Stimulated activated memory B cell treated with anti-CD40 and anti-IgM and Interleukin-4, amounts not matched to agents 10 μg/mL and 1 μg/mL and 100 μg/mL, for 72 hours (primary cell): ENCODE measurements at regions not wholly inside any gene's neighbourhood (a gene's known extent, or its start where the extent isn't known, plus 50 kb on each side); places are given as distances from the start of the nearest gene placed in this dataset.

Source experiments
- ATAC-seq: fragments of 150-1000 bp; cut with Tn5 transposase; 2 replicates; pipeline ENCODE4 v1.10.0; 2021
- H3K27ac Mint-ChIP-seq: one replicate; pipeline ENCODE4 v1.8.0; 2022; ENCODE audit warnings: mild to moderate bottlenecking, mixed read lengths
- H3K27me3 Mint-ChIP-seq: one replicate; pipeline ENCODE4 v1.8.0; 2022; ENCODE audit warnings: mixed read lengths
- H3K36me3 Mint-ChIP-seq: one replicate; pipeline ENCODE4 v1.8.0; 2022; ENCODE audit warnings: mixed read lengths
- H3K4me1 Mint-ChIP-seq: one replicate; pipeline ENCODE4 v1.8.0; 2022; ENCODE audit warnings: mixed read lengths
- H3K4me3 Mint-ChIP-seq: one replicate; pipeline ENCODE4 v1.8.0; 2022; ENCODE audit warnings: mild to moderate bottlenecking, moderate library complexity, mixed read lengths
- H3K9me3 Mint-ChIP-seq: one replicate; pipeline ENCODE4 v1.8.0; 2022; ENCODE audit warnings: mixed read lengths

- H3K4me1 Mint-ChIP-seq = no peaks in the 10 kb centered on the region
- H3K4me3 Mint-ChIP-seq = no peak overlapping the region
- H3K36me3 Mint-ChIP-seq = no peaks in the 10 kb centered on the region
- H3K27ac Mint-ChIP-seq = no peak overlapping the region
- no peak for ATAC-seq
- H3K9me3 Mint-ChIP-seq = no peaks in the 10 kb centered on the region
- H3K27me3 Mint-ChIP-seq = peaks cover 29% of the 10 kb centered on the region
Observed at GRCh38 chr4:140296335-140297220, 76.9 kb upstream of the SCOC start.

GRCh38 chr4:140293979-140294378 is 79.5 kb upstream of the SCOC start:
- H3K36me3 Mint-ChIP-seq = no peaks in the 10 kb centered on the region

GRCh38 chr4:140291259-140291658 is 82.2 kb upstream of the SCOC start:
- Mint-ChIP-seq H3K4me3 (no peak overlapping the region), H3K9me3 (no peaks in the 10 kb centered on the region), H3K36me3 (no peaks in the 10 kb centered on the region), H3K4me1 (no peaks in the 10 kb centered on the region), H3K27ac (no peak overlapping the region), H3K27me3 (peaks cover 12% of the 10 kb centered on the region)
- ATAC-seq = no peak

More at GRCh38 chr4:140293979-140294378, 79.5 kb upstream of the SCOC start:
- no peak overlapping the region for H3K4me3 Mint-ChIP-seq
- no peak overlapping the region for H3K27ac Mint-ChIP-seq
- H3K9me3 Mint-ChIP-seq = no peaks in the 10 kb centered on the region
- H3K4me1 Mint-ChIP-seq = no peaks in the 10 kb centered on the region
- peaks cover 29% of the 10 kb centered on the region for H3K27me3 Mint-ChIP-seq
- no peak for ATAC-seq

- no peak for ATAC-seq
- no peak overlapping the region for H3K4me3 Mint-ChIP-seq
- no peak overlapping the region for H3K27ac Mint-ChIP-seq
- H3K4me1 Mint-ChIP-seq = no peaks in the 10 kb centered on the region
- no peaks in the 10 kb centered on the region for H3K9me3 Mint-ChIP-seq
- H3K36me3 Mint-ChIP-seq = no peaks in the 10 kb centered on the region
- no peaks in the 10 kb centered on the region for H3K27me3 Mint-ChIP-seq
Observed at GRCh38 chr4:140289486-140289885, 84.0 kb upstream of the SCOC start.

- Mint-ChIP-seq H3K27ac (no peak overlapping the region), H3K9me3 (no peaks in the 10 kb centered on the region), H3K4me1 (no peaks in the 10 kb centered on the region), H3K36me3 (no peaks in the 10 kb centered on the region), H3K27me3 (peaks cover 9% of the 10 kb centered on the region), H3K4me3 (no peak overlapping the region)
- ATAC-seq = no peak
Observed at GRCh38 chr4:140286456-140286855, 87.0 kb upstream of the SCOC start.

- H3K4me3 Mint-ChIP-seq = no peak overlapping the region
Observed at GRCh38 chr4:140284456-140284855, 89.0 kb upstream of the SCOC start.

GRCh38 chr4:140281828-140282552 is 91.5 kb upstream of the SCOC start:
- H3K36me3 Mint-ChIP-seq = no peaks in the 10 kb centered on the region
- no peak overlapping the region for H3K27ac Mint-ChIP-seq
- peaks cover 6% of the 10 kb centered on the region for H3K9me3 Mint-ChIP-seq
- ATAC-seq = no peak
- H3K4me3 Mint-ChIP-seq = no peak overlapping the region
- peaks cover 35% of the 10 kb centered on the region for H3K27me3 Mint-ChIP-seq
- H3K4me1 Mint-ChIP-seq = no peaks in the 10 kb centered on the region

More at GRCh38 chr4:140284456-140284855, 89.0 kb upstream of the SCOC start:
- no peak for ATAC-seq
- no peak overlapping the region for H3K27ac Mint-ChIP-seq
- H3K36me3 Mint-ChIP-seq = no peaks in the 10 kb centered on the region
- no peaks in the 10 kb centered on the region for H3K9me3 Mint-ChIP-seq
- H3K4me1 Mint-ChIP-seq = no peaks in the 10 kb centered on the region
- H3K27me3 Mint-ChIP-seq = peaks cover 22% of the 10 kb centered on the region

GRCh38 chr4:140277576-140277975 is 95.9 kb upstream of the SCOC start:
- Mint-ChIP-seq H3K4me1 (no peaks in the 10 kb centered on the region), H3K36me3 (no peaks in the 10 kb centered on the region), H3K9me3 (peaks cover 6% of the 10 kb centered on the region), H3K27me3 (peaks cover 27% of the 10 kb centered on the region), H3K27ac (no peak overlapping the region), H3K4me3 (no peak overlapping the region)
- no peak for ATAC-seq

- Mint-ChIP-seq H3K4me3 (no peak overlapping the region), H3K27ac (no peak overlapping the region), H3K4me1 (no peaks in the 10 kb centered on the region), H3K36me3 (no peaks in the 10 kb centered on the region), H3K27me3 (peaks cover 19% of the 10 kb centered on the region), H3K9me3 (no peaks in the 10 kb centered on the region)
- no peak for ATAC-seq
Observed at GRCh38 chr4:140271553-140271952, 101.9 kb upstream of the SCOC start.

GRCh38 chr4:140269369-140269768 is 104.1 kb upstream of the SCOC start:
- no peak overlapping the region for H3K27ac Mint-ChIP-seq
- peaks cover 19% of the 10 kb centered on the region for H3K27me3 Mint-ChIP-seq
- no peaks in the 10 kb centered on the region for H3K4me1 Mint-ChIP-seq
- H3K36me3 Mint-ChIP-seq = no peaks in the 10 kb centered on the region
- ATAC-seq = no peak
- H3K9me3 Mint-ChIP-seq = no peaks in the 10 kb centered on the region
- H3K4me3 Mint-ChIP-seq = no peak overlapping the region

- H3K9me3 Mint-ChIP-seq = no peaks in the 10 kb centered on the region
- H3K4me3 Mint-ChIP-seq = no peak overlapping the region
- ATAC-seq = no peak
- no peaks in the 10 kb centered on the region for H3K4me1 Mint-ChIP-seq
- no peaks in the 10 kb centered on the region for H3K36me3 Mint-ChIP-seq
- H3K27ac Mint-ChIP-seq = no peak overlapping the region
- peaks cover 23% of the 10 kb centered on the region for H3K27me3 Mint-ChIP-seq
Observed at GRCh38 chr4:140268186-140268841, 105.1 kb upstream of the SCOC start.

GRCh38 chr4:140267576-140267975 is 105.9 kb upstream of the SCOC start:
- H3K27me3 Mint-ChIP-seq = peaks cover 31% of the 10 kb centered on the region

GRCh38 chr4:140266958-140267568 is 106.4 kb upstream of the SCOC start:
- Mint-ChIP-seq H3K4me3 (no peak overlapping the region), H3K9me3 (no peaks in the 10 kb centered on the region)

More at GRCh38 chr4:140267576-140267975, 105.9 kb upstream of the SCOC start:
- Mint-ChIP-seq H3K36me3 (no peaks in the 10 kb centered on the region), H3K4me3 (no peak overlapping the region), H3K4me1 (no peaks in the 10 kb centered on the region), H3K27ac (no peak overlapping the region), H3K9me3 (no peaks in the 10 kb centered on the region)
- no peak for ATAC-seq

GRCh38 chr4:140260227-140260626 is 106.2 kb upstream of the MAML3 start:
- H3K9me3 Mint-ChIP-seq = no peaks in the 10 kb centered on the region

More at GRCh38 chr4:140266958-140267568, 106.4 kb upstream of the SCOC start:
- no peak for ATAC-seq
- peaks cover 36% of the 10 kb centered on the region for H3K27me3 Mint-ChIP-seq
- H3K36me3 Mint-ChIP-seq = no peaks in the 10 kb centered on the region
- no peaks in the 10 kb centered on the region for H3K4me1 Mint-ChIP-seq
- no peak overlapping the region for H3K27ac Mint-ChIP-seq

GRCh38 chr4:140258476-140258875 is 104.5 kb upstream of the MAML3 start:
- Mint-ChIP-seq H3K27me3 (peaks cover 72% of the 10 kb centered on the region), H3K4me3 (no peak overlapping the region), H3K27ac (no peak overlapping the region), H3K9me3 (no peaks in the 10 kb centered on the region), H3K36me3 (no peaks in the 10 kb centered on the region), H3K4me1 (no peaks in the 10 kb centered on the region)
- ATAC-seq = no peak

More at GRCh38 chr4:140260227-140260626, 106.2 kb upstream of the MAML3 start:
- Mint-ChIP-seq H3K4me3 (no peak overlapping the region), H3K4me1 (no peaks in the 10 kb centered on the region), H3K27ac (no peak overlapping the region), H3K27me3 (peaks cover 66% of the 10 kb centered on the region), H3K36me3 (no peaks in the 10 kb centered on the region)
- ATAC-seq = no peak
